ENCODE measurements at regions not wholly inside any gene's neighbourhood (a gene's known extent, or its start where the extent isn't known, plus 50 kb on each side); places are given as distances from the start of the nearest gene placed in this dataset.

GRCh38 chr5:6236858-6237481 is 141.4 kb downstream of the MED10 start:
- Histone ChIP-seq H3K4me3 (ENCODE audit: severe bottlenecking) (no peak overlapping the region), H3K36me3 (ENCODE audit: low read depth) (no peaks in the 10 kb centered on the region), H3K27me3 (ENCODE audit: insufficient read depth, poor library complexity, severe bottlenecking) (no peaks in the 10 kb centered on the region), H3K4me1 (ENCODE audit: insufficient read depth, poor library complexity, severe bottlenecking) (peaks cover 13% of the 10 kb centered on the region), H3K27ac (ENCODE audit: poor library complexity, severe bottlenecking) (peak overlapping the region; percentile 3), H3K9me3 (ENCODE audit: severe bottlenecking) (peaks cover 7% of the 10 kb centered on the region)
- DNase-seq (ENCODE audit: low spot score) = no peak
- TF ChIP-seq, protein P1, sequence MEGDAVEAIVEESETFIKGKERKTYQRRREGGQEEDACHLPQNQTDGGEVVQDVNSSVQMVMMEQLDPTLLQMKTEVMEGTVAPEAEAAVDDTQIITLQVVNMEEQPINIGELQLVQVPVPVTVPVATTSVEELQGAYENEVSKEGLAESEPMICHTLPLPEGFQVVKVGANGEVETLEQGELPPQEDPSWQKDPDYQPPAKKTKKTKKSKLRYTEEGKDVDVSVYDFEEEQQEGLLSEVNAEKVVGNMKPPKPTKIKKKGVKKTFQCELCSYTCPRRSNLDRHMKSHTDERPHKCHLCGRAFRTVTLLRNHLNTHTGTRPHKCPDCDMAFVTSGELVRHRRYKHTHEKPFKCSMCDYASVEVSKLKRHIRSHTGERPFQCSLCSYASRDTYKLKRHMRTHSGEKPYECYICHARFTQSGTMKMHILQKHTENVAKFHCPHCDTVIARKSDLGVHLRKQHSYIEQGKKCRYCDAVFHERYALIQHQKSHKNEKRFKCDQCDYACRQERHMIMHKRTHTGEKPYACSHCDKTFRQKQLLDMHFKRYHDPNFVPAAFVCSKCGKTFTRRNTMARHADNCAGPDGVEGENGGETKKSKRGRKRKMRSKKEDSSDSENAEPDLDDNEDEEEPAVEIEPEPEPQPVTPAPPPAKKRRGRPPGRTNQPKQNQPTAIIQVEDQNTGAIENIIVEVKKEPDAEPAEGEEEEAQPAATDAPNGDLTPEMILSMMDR (IDR thresholded peaks at IDR 0.05; ENCODE audit: poor library complexity, severe bottlenecking) = no peak
- ATAC-seq (ENCODE audit: low read depth) = no peak

- TF ChIP-seq, protein P1 (IDR thresholded peaks at IDR 0.05; ENCODE audit: poor library complexity, severe bottlenecking) = no peak
- Histone ChIP-seq H3K9me3 (ENCODE audit: severe bottlenecking) (peaks cover 7% of the 10 kb centered on the region), H3K36me3 (ENCODE audit: low read depth) (no peaks in the 10 kb centered on the region), H3K27me3 (ENCODE audit: insufficient read depth, poor library complexity, severe bottlenecking) (no peaks in the 10 kb centered on the region), H3K4me3 (ENCODE audit: severe bottlenecking) (no peak overlapping the region), H3K4me1 (ENCODE audit: insufficient read depth, poor library complexity, severe bottlenecking) (peaks cover 13% of the 10 kb centered on the region), H3K27ac (ENCODE audit: poor library complexity, severe bottlenecking) (peak overlapping the region; percentile 3)
- DNase-seq (ENCODE audit: low spot score) (no peak), ATAC-seq (ENCODE audit: low read depth) (peak; percentile 97)
Measured at GRCh38 chr5:6236170-6236793, 142.1 kb downstream of the MED10 start.

DNA sequence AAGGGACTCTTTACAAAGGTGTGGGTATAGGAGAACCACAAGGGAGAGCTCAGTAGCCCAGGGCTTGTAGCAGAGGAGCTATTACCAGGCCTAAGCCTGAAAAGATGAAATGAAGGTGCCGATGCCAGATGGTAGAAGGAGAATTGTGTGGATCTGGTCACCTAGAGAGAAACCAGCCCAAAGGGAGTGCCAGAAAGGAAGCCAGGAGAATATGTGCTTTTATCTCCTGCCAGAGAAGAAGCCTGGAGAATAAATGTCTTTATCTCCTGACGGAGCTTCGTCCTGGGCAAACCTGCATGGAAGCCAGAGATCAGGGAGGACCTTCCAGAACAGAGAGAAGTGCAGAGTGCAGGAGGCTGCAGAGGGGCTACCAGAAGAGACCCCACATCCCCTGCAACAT is 142.6 kb downstream of the MED10 start:
- TF ChIP-seq, protein P1 (IDR thresholded peaks at IDR 0.05; ENCODE audit: poor library complexity, severe bottlenecking) = no peak
- no peaks in the 10 kb centered on the region for H3K27me3 ChIP-seq (ENCODE audit: insufficient read depth, poor library complexity, severe bottlenecking)
- DNase-seq (ENCODE audit: low spot score) = no peak
- peaks cover 13% of the 10 kb centered on the region for H3K4me1 ChIP-seq (ENCODE audit: insufficient read depth, poor library complexity, severe bottlenecking)
- H3K9me3 ChIP-seq (ENCODE audit: severe bottlenecking) = peaks cover 7% of the 10 kb centered on the region
- peak overlapping the region; percentile 3 for H3K27ac ChIP-seq (ENCODE audit: poor library complexity, severe bottlenecking)
- no peaks in the 10 kb centered on the region for H3K36me3 ChIP-seq (ENCODE audit: low read depth)
- H3K4me3 ChIP-seq (ENCODE audit: severe bottlenecking) = no peak overlapping the region
- ATAC-seq (ENCODE audit: low read depth) = peak; percentile 16; the same call in 1 of the 3 replicates

GRCh38 chr5:6228257-6229250 is 149.8 kb downstream of the MED10 start:
- TF ChIP-seq, protein P1 (IDR thresholded peaks at IDR 0.05; ENCODE audit: poor library complexity, severe bottlenecking) = no peak
- ATAC-seq (ENCODE audit: low read depth) (peak; percentile 61), DNase-seq (ENCODE audit: low spot score) (no peak)
- Histone ChIP-seq H3K36me3 (ENCODE audit: low read depth) (no peaks in the 10 kb centered on the region), H3K27ac (ENCODE audit: poor library complexity, severe bottlenecking) (peak overlapping the region; percentile 28), H3K4me3 (ENCODE audit: severe bottlenecking) (no peak overlapping the region), H3K9me3 (ENCODE audit: severe bottlenecking) (no peaks in the 10 kb centered on the region), H3K27me3 (ENCODE audit: insufficient read depth, poor library complexity, severe bottlenecking) (no peaks in the 10 kb centered on the region), H3K4me1 (ENCODE audit: insufficient read depth, poor library complexity, severe bottlenecking) (peaks cover 12% of the 10 kb centered on the region)
